SK-N-SH treated with all-trans-retinoic acid at 6 μM for 48 hours (cell line): ENCODE measurements at regions not wholly inside any gene's neighbourhood (a gene's known extent, or its start where the extent isn't known, plus 50 kb on each side); places are given as distances from the start of the nearest gene placed in this dataset.

Experiments used
- ATAC-seq: fragments of 200-7000 bp; cut with Tn5 transposase; 3 replicates; pipeline ENCODE4 v1.9.1; 2020; ENCODE audit warnings: mild to moderate bottlenecking, moderate library complexity
- ARNTL ChIP-seq: fragments of 450-650 bp; formaldehyde crosslinking; IDR thresholded peaks from 2 replicates; pipeline ENCODE4 v1.5.0; 2020; ENCODE audit warnings: low read depth, mild to moderate bottlenecking, moderate library complexity, borderline replicate concordance
- CSDC2 ChIP-seq: fragments of 250-450 bp; sonication (Bioruptor Pico); IDR thresholded peaks from 2 replicates; pipeline ENCODE4 v1.5.0; 2020; ENCODE audit warnings: mild to moderate bottlenecking, moderate library complexity
- CSRNP3 ChIP-seq: fragments of 250-450 bp; sonication (Bioruptor Pico); IDR thresholded peaks from 2 replicates; pipeline ENCODE4 v1.5.1; 2021; ENCODE audit warnings: mild to moderate bottlenecking, moderate library complexity
- ESRRG ChIP-seq: fragments of 250-450 bp; sonication (Bioruptor Pico); IDR thresholded peaks from 2 replicates; pipeline ENCODE4 v1.6.1; 2021; ENCODE audit warnings: mild to moderate bottlenecking
- GLIS3 ChIP-seq: fragments of 250-450 bp; sonication (Bioruptor Pico); IDR thresholded peaks from 2 replicates; pipeline ENCODE4 v1.5.0; 2020; ENCODE audit warnings: mild to moderate bottlenecking, moderate library complexity
- ISL1 ChIP-seq: fragments of 250-450 bp; sonication (Bioruptor Pico); IDR thresholded peaks from 2 replicates; pipeline ENCODE4 v2.1.2; 2022; ENCODE audit warnings: mild to moderate bottlenecking, moderate library complexity
- OSR1 ChIP-seq: fragments of 250-450 bp; sonication (Bioruptor Pico); IDR thresholded peaks from 2 replicates; pipeline ENCODE4 v1.8.0; 2022; ENCODE audit warnings: moderate library complexity, mild to moderate bottlenecking, inconsistent platforms
- PATZ1 ChIP-seq: fragments of 250-450 bp; sonication (Bioruptor Pico); IDR thresholded peaks from 2 replicates; pipeline ENCODE4 v1.8.0; 2020; ENCODE audit warnings: mild to moderate bottlenecking, moderate library complexity, borderline replicate concordance
- POU6F1 ChIP-seq: fragments of 250-450 bp; sonication (Bioruptor Pico); IDR thresholded peaks from 2 replicates; pipeline ENCODE4 v1.8.0; 2021; ENCODE audit warnings: low read depth, mild to moderate bottlenecking, moderate library complexity, borderline replicate concordance
- PPARA ChIP-seq: fragments of 250-450 bp; sonication (Bioruptor Pico); IDR thresholded peaks from 2 replicates; pipeline ENCODE4 v1.5.0; 2020; ENCODE audit warnings: mild to moderate bottlenecking, borderline replicate concordance
- RARB ChIP-seq: fragments of 250-450 bp; sonication (Bioruptor Pico); IDR thresholded peaks from 2 replicates; pipeline ENCODE4 v1.8.0; 2021; ENCODE audit warnings: mild to moderate bottlenecking, moderate library complexity
- SNAI2 ChIP-seq: fragments of 250-450 bp; sonication (Bioruptor Pico); IDR thresholded peaks from 2 replicates; pipeline ENCODE4 v1.5.0; 2020; ENCODE audit warnings: mild to moderate bottlenecking, moderate library complexity
- TCF4 ChIP-seq: fragments of 250-450 bp; sonication (Bioruptor Pico); IDR thresholded peaks from 2 replicates; pipeline ENCODE4 v1.8.0; 2021; ENCODE audit warnings: mild to moderate bottlenecking, moderate library complexity, borderline replicate concordance
- TOX ChIP-seq: fragments of 250-450 bp; sonication (Bioruptor Pico); IDR thresholded peaks from 2 replicates; pipeline ENCODE4 v1.8.0; 2021; ENCODE audit warnings: mild to moderate bottlenecking, moderate library complexity, borderline replicate concordance
- ZC3H10 ChIP-seq: fragments of 250-450 bp; sonication (Bioruptor Pico); IDR thresholded peaks from 2 replicates; pipeline ENCODE4 v1.5.1; 2021; ENCODE audit warnings: mild to moderate bottlenecking, moderate library complexity
- ZFP3 ChIP-seq: fragments of 250-450 bp; sonication (Bioruptor Pico); IDR thresholded peaks from 2 replicates; pipeline ENCODE4 v1.5.0; 2020; ENCODE audit warnings: mild to moderate bottlenecking, moderate library complexity
- ZFP30 ChIP-seq: fragments of 450-650 bp; formaldehyde crosslinking; IDR thresholded peaks from 2 replicates; pipeline ENCODE4 v1.5.0; 2022; ENCODE audit warnings: mild to moderate bottlenecking, moderate library complexity
- ZNF565 ChIP-seq: fragments of 450-650 bp; formaldehyde crosslinking; conservative IDR thresholded peaks from 2 replicates; pipeline ENCODE4 v1.5.0; 2020; ENCODE audit warnings: low read depth, mild to moderate bottlenecking, moderate library complexity
- ZNF70 ChIP-seq: fragments of 450-650 bp; formaldehyde crosslinking; IDR thresholded peaks from 2 replicates; pipeline ENCODE4 v1.5.0; 2020; ENCODE audit warnings: mild to moderate bottlenecking, moderate library complexity
- ZNF8 ChIP-seq: fragments of 450-650 bp; formaldehyde crosslinking; IDR thresholded peaks from 2 replicates; pipeline ENCODE4 v1.5.0; 2020; ENCODE audit warnings: mild to moderate bottlenecking, moderate library complexity
- TF ChIP-seq, protein P1 (sequence below): fragments of 250-450 bp; sonication (Bioruptor Pico); IDR thresholded peaks from 2 replicates; pipeline ENCODE4 v1.5.1; 2020; ENCODE audit warnings: low read depth, mild to moderate bottlenecking, moderate library complexity

- ATAC-seq = no peak
- no peak for TF ChIP-seq ZFP3 (CRISPR knock-in tag)
- no peak for TF ChIP-seq POU6F1
- no peak for TF ChIP-seq ESRRG (CRISPR knock-in tag)
- no peak for TF ChIP-seq CSDC2 (CRISPR knock-in tag)
- no peak for TF ChIP-seq TCF4 (CRISPR knock-in tag)
- TF ChIP-seq SNAI2 (CRISPR knock-in tag) = no peak
Measured at GRCh38 chr20:39698752-39699151, 736.6 kb downstream of the DHX35 start.

DNA sequence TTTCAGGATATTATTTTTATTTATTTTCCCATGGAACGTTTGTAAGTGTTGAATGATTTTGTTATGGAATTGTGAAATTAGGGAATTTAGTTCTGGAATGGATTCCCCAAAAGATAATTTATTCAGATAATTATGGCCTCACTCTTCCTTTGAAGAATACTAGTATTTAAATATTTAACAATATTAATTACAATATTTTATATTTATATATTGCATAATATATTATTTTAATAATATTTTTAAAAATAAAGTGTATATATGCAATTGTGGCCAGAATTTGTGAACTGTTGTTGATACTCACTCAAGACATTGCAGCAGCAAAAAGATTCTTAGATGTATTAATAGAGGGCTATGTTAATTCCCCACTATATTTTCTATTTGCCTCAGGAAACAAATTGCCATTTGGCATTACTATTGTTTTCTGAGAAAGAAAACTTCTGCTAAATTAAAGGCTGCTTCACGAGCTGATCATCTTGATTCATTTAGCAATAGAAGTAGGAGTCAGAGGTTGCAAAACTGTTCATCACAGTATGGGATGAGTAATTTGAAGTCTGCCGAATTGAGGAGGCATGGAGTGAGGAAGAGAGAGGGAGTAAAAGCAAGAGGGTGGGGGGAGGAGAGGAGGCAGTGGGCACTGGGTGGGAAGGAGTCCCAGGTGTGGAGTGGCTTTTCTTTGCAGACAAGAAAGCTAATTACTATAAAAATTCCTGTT, 729.2 kb downstream of the DHX35 start:
- no peak for ATAC-seq
- TF ChIP-seq ARNTL (CRISPR knock-in tag) = no peak
- no peak for TF ChIP-seq PATZ1 (CRISPR knock-in tag)
- TF ChIP-seq ISL1 (CRISPR knock-in tag) = no peak
- no peak for TF ChIP-seq POU6F1
- no peak for TF ChIP-seq ZC3H10 (CRISPR knock-in tag)
- TF ChIP-seq ZNF565 = no peak
- TF ChIP-seq OSR1 (CRISPR knock-in tag) = no peak
- no peak for TF ChIP-seq TOX (CRISPR knock-in tag)
- no peak for TF ChIP-seq ESRRG (CRISPR knock-in tag)
- TF ChIP-seq RARB = no peak
- no peak for TF ChIP-seq CSRNP3 (CRISPR knock-in tag)
- TF ChIP-seq PPARA = no peak
- TF ChIP-seq ZNF8 (CRISPR knock-in tag) = no peak
- TF ChIP-seq ZFP30 = no peak
- no peak for TF ChIP-seq ZFP3 (CRISPR knock-in tag)
- TF ChIP-seq, protein P1, sequence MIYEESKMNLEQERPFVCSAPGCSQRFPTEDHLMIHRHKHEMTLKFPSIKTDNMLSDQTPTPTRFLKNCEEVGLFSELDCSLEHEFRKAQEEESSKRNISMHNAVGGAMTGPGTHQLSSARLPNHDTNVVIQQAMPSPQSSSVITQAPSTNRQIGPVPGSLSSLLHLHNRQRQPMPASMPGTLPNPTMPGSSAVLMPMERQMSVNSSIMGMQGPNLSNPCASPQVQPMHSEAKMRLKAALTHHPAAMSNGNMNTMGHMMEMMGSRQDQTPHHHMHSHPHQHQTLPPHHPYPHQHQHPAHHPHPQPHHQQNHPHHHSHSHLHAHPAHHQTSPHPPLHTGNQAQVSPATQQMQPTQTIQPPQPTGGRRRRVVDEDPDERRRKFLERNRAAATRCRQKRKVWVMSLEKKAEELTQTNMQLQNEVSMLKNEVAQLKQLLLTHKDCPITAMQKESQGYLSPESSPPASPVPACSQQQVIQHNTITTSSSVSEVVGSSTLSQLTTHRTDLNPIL = no peak
- TF ChIP-seq TCF4 (CRISPR knock-in tag) = no peak
- TF ChIP-seq GLIS3 (CRISPR knock-in tag) = no peak
- no peak for TF ChIP-seq ZNF70 (CRISPR knock-in tag)
- no peak for TF ChIP-seq CSDC2 (CRISPR knock-in tag)

- no peak for ATAC-seq
- no peak for TF ChIP-seq SNAI2 (CRISPR knock-in tag)
- no peak for TF ChIP-seq ZC3H10 (CRISPR knock-in tag)
- TF ChIP-seq, protein P1 = no peak
- no peak for TF ChIP-seq CSDC2 (CRISPR knock-in tag)
- no peak for TF ChIP-seq CSRNP3 (CRISPR knock-in tag)
- TF ChIP-seq ARNTL (CRISPR knock-in tag) = no peak
- TF ChIP-seq ZNF70 (CRISPR knock-in tag) = no peak
- TF ChIP-seq ZNF565 = no peak
- TF ChIP-seq TOX (CRISPR knock-in tag) = no peak
- TF ChIP-seq PPARA = no peak
- TF ChIP-seq PATZ1 (CRISPR knock-in tag) = no peak
Measured at GRCh38 chr20:39676857-39677391, 714.8 kb downstream of the DHX35 start.
